GM12865 (cell line): ENCODE measurements at regions not wholly inside any gene's neighbourhood (a gene's known extent, or its start where the extent isn't known, plus 50 kb on each side); places are given as distances from the start of the nearest gene placed in this dataset.

Experiments used
- DNase-seq: peaks from one replicate; pipeline ENCODE4 v3.0.0; 2010; ENCODE audit warnings: low read depth
- H3K4me3 ChIP-seq: 2 replicates; pipeline ENCODE4 v1.5.1; 2011; ENCODE audit warnings: mild to moderate bottlenecking, low read depth, low read length, control low read depth
- TF ChIP-seq, protein P1 (sequence below): IDR thresholded peaks from 2 replicates; pipeline ENCODE4 v1.5.1; 2011; ENCODE audit warnings: low read length, control low read depth, low read depth, inconsistent platforms; ENCODE audit not compliant: insufficient read depth; ENCODE audit errors: missing control alignments

GRCh38 chr2:65503746-65504145 lies 71.3 kb upstream of the SPRED2 start:
- TF ChIP-seq, protein P1, sequence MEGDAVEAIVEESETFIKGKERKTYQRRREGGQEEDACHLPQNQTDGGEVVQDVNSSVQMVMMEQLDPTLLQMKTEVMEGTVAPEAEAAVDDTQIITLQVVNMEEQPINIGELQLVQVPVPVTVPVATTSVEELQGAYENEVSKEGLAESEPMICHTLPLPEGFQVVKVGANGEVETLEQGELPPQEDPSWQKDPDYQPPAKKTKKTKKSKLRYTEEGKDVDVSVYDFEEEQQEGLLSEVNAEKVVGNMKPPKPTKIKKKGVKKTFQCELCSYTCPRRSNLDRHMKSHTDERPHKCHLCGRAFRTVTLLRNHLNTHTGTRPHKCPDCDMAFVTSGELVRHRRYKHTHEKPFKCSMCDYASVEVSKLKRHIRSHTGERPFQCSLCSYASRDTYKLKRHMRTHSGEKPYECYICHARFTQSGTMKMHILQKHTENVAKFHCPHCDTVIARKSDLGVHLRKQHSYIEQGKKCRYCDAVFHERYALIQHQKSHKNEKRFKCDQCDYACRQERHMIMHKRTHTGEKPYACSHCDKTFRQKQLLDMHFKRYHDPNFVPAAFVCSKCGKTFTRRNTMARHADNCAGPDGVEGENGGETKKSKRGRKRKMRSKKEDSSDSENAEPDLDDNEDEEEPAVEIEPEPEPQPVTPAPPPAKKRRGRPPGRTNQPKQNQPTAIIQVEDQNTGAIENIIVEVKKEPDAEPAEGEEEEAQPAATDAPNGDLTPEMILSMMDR: no peak
- no peak for DNase-seq
- no peak overlapping the region for H3K4me3 ChIP-seq

- no peak overlapping the region for H3K4me3 ChIP-seq
- TF ChIP-seq, protein P1: no peak
- no peak for DNase-seq
These were observed 69.4 kb upstream of the SPRED2 start for GRCh38 chr2:65501836-65502235.

DNA sequence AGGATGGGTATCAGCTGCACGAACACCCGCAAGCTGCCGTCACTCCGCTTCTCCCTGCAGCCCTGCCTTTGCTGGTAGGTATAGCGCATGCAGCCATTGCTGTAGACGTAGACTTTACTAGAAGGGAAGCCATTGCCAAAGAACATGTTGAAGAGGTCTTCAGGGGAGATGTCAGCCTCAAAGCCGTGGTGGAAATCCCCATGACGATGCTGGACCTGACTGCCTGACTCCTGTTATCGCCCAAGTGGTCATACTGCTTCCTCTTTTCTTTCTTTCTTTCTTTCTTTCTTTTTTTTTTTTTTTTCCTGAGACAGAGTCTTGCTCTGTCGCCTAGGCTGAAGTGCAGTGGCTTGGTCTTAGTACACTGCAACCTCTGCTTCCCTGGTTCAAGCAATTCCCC lies 68.7 kb upstream of the SPRED2 start:
- DNase-seq: no peak
- no peak overlapping the region for H3K4me3 ChIP-seq
- TF ChIP-seq, protein P1: no peak

DNA sequence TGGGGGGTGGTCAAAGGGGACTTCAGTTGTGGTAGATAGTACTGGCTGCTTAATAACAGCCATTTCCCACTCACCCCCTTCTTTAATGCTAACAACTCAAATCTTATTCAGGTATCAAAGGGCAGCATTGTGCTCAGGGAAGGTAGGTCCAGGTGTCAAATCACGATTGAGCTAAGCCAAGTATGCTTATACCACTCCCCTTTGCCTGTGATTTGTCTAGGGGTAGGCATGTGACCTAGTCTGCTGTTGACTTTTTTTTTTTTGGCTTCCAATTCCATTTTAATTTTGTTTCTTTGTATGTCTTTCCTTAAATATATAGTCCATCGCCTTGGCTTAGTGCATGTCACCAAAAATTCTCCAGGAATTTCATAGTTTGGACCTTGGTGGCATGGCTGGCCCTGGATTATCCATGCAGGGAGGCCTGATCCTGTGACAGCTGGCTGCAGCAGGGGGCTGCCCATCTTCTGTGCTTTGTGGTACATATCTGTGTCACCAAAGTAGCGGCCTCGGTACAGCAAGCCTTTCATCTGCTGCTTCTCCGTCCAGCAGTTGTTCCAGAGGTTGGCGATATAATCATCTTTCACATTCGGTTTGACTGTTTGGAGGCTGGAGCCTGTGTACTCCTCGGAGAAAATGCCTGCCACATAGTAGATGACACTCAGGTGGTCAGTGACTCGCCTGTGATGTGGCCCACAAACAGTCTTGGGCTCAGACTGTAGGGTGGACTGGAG lies 68.1 kb upstream of the SPRED2 start:
- TF ChIP-seq, protein P1: no peak
- no peak for DNase-seq
- H3K4me3 ChIP-seq: no peak overlapping the region

GRCh38 chr2:65499216-65499615 lies 66.8 kb upstream of the SPRED2 start:
- TF ChIP-seq, protein P1: no peak
- no peak for DNase-seq
- no peak overlapping the region for H3K4me3 ChIP-seq

GRCh38 chr2:65498396-65498795 lies 66.0 kb upstream of the SPRED2 start:
- no peak overlapping the region for H3K4me3 ChIP-seq
- TF ChIP-seq, protein P1: no peak

More at GRCh38 chr2:65498396-65498795, 66.0 kb upstream of the SPRED2 start:
- DNase-seq: no peak
